Gastroesophageal sphincter (tissue), 4 donors: ENCODE measurements at regions not wholly inside any gene's neighbourhood (a gene's known extent, or its start where the extent isn't known, plus 50 kb on each side); places are given as distances from the start of the nearest gene placed in this dataset.
"Not testable (repeated sequence)": the region's sequence is repeated elsewhere in the genome, so short reads cannot be mapped to it uniquely, and the experiment has no call there.

Source experiments
- ATAC-seq: fragments of 150-250 bp; one replicate; pipeline ENCODE4 v1.9.1; 2016; ENCODE audit warnings: mild to moderate bottlenecking, moderate library complexity
- H3K27ac ChIP-seq, 4 donors: fragments of 200-600 bp; sonication (generic) in 3 of 4; 1 replicate in 3 of 4; 2 replicates in 1 of 4; pipeline ENCODE4 v1.5.1; 2016 to 2019
- H3K27me3 ChIP-seq: fragments of 200-600 bp; sonication (generic); one replicate; pipeline ENCODE4 v1.5.1; 2019
- H3K36me3 ChIP-seq, 2 donors: fragments of 200-600 bp; sonication (generic); one replicate each; pipeline ENCODE4 v1.5.1; 2019; ENCODE audit warnings: control low read depth in 1 of 2
- H3K4me1 ChIP-seq, 3 donors: fragments of 200-600 bp; sonication (generic); 1 replicate in 2 of 3; 2 replicates in 1 of 3; pipeline ENCODE4 v1.5.1; 2016 to 2019; ENCODE audit warnings: control low read depth in 2 of 3
- H3K4me3 ChIP-seq, 2 donors: fragments of 200-600 bp; sonication (generic); one replicate each; pipeline ENCODE4 v1.5.1; 2019; ENCODE audit warnings: mild to moderate bottlenecking in 1 of 2, moderate library complexity in 1 of 2
- H3K9me3 ChIP-seq, 3 donors: fragments of 200-600 bp; sonication (generic); one replicate each; pipeline ENCODE4 v1.5.1; 2017 to 2019; ENCODE audit warnings: control low read depth in 2 of 3
- CTCF ChIP-seq, 4 experiments: fragments of 200-600 bp in 2 of 4; fragments of 450-650 bp in 2 of 4; sonication (generic) in 1 of 4; IDR thresholded peaks; one replicate each; pipeline ENCODE4 v1.5.1; 2017 to 2019; ENCODE audit warnings: antibody characterized with exemption in 4 of 4, mild to moderate bottlenecking in 2 of 4, moderate library complexity in 2 of 4
- EP300 ChIP-seq: sonication (generic); formaldehyde crosslinking; IDR thresholded peaks from one replicate; pipeline ENCODE4 v1.6.1; 2017; ENCODE audit warnings: antibody characterized with exemption, mild to moderate bottlenecking
- POLR2A ChIP-seq, 2 donors: fragments of 450-650 bp; IDR thresholded peaks; one replicate each; pipeline ENCODE4 v1.6.1; 2017; ENCODE audit warnings: antibody characterized with exemption in 2 of 2, mild to moderate bottlenecking in 2 of 2, moderate library complexity in 1 of 2
- POLR2AphosphoS5 ChIP-seq: sonication (generic); formaldehyde crosslinking; IDR thresholded peaks from one replicate; pipeline ENCODE4 v1.6.1; 2017; ENCODE audit warnings: antibody characterized with exemption
- WGBS, 2 donors: methylation state at CpG; one replicate each; pipeline ENCODE4 v1.1.5; 2018; ENCODE audit warnings: low coverage in 1 of 2; 5-methylcytosine and 5-hydroxymethylcytosine counted together

- peaks cover 0 to 9% (median 0%) of the 10 kb centered on the region in 3 donors for H3K9me3 ChIP-seq
- no peak overlapping the region for H3K4me3 ChIP-seq
- H3K27ac ChIP-seq: no peak overlapping the region
- WGBS, 2 donors: 75 to 94% methylated on average over 2 of the region's 2 CpGs
- TF ChIP-seq POLR2AphosphoS5: no peak
- no peak for ATAC-seq
- no peaks in the 10 kb centered on the region for H3K27me3 ChIP-seq
- H3K36me3 ChIP-seq: no peaks in the 10 kb centered on the region
- H3K4me1 ChIP-seq: no peaks in the 10 kb centered on the region
Observed at GRCh38 chr14:40346275-40346674, 914.0 kb upstream of the FBXO33 start.

GRCh38 chr14:40345334-40345733 is 913.1 kb upstream of the FBXO33 start:
- 57 to 79% methylated on average over 1 of the region's 1 CpG for whole genome bisulfite sequencing, 2 donors
- no peak for ATAC-seq
- Histone ChIP-seq H3K27me3 (no peaks in the 10 kb centered on the region), H3K36me3 (no peaks in the 10 kb centered on the region), H3K27ac (no peak overlapping the region), H3K9me3 (peaks cover 0 to 9% (median 0%) of the 10 kb centered on the region in 3 donors), H3K4me3 (no peak overlapping the region), H3K4me1 (no peaks in the 10 kb centered on the region)
- TF ChIP-seq CTCF (IDR thresholded peaks at IDR 0.05) (no peak), EP300 (no peak)

GRCh38 chr14:40340708-40341107 is 908.5 kb upstream of the FBXO33 start:
- Histone ChIP-seq H3K36me3 (no peaks in the 10 kb centered on the region), H3K9me3 (no peaks in the 10 kb centered on the region), H3K4me3 (no peak overlapping the region), H3K27me3 (no peaks in the 10 kb centered on the region), H3K27ac (no peak overlapping the region), H3K4me1 (no peaks in the 10 kb centered on the region)
- no peak for TF ChIP-seq EP300
- no peak for TF ChIP-seq POLR2AphosphoS5
- 73 to 83% methylated on average over 3 of the region's 3 CpGs for WGBS, 2 donors
- ATAC-seq: no peak

GRCh38 chr14:40336846-40337245 is 904.6 kb upstream of the FBXO33 start:
- H3K27ac ChIP-seq: no peak overlapping the region
- no peaks in the 10 kb centered on the region for H3K4me1 ChIP-seq
- no peaks in the 10 kb centered on the region for H3K27me3 ChIP-seq
- ATAC-seq: no peak
- no peak for TF ChIP-seq EP300
- no peak for TF ChIP-seq POLR2A (IDR thresholded peaks at IDR 0.05)
- TF ChIP-seq CTCF (IDR thresholded peaks at IDR 0.05): no peak
- no peak for TF ChIP-seq POLR2AphosphoS5
- peaks cover 0 to 6% (median 0%) of the 10 kb centered on the region in 3 donors for H3K9me3 ChIP-seq
- WGBS, 2 donors: 47 to 59% methylated on average over 2 of the region's 2 CpGs
- no peaks in the 10 kb centered on the region for H3K36me3 ChIP-seq
- H3K4me3 ChIP-seq: no peak overlapping the region

GRCh38 chr14:40326519-40326918 is 894.3 kb upstream of the FBXO33 start:
- not testable (repeated sequence) for H3K27ac ChIP-seq, H3K4me3 ChIP-seq, ATAC-seq, H3K27me3 ChIP-seq, H3K36me3 ChIP-seq, H3K4me1 ChIP-seq, H3K9me3 ChIP-seq
- WGBS, 2 donors: no CpG with 5 or more reads among the region's 9 CpGs

GRCh38 chr14:40318211-40318719 is 886.0 kb upstream of the FBXO33 start:
- no peaks in the 10 kb centered on the region for H3K27me3 ChIP-seq
- WGBS, 2 donors: 29 to 34% methylated on average over 1 to 2 of the region's 2 CpGs
- no peak overlapping the region for H3K4me3 ChIP-seq
- H3K4me1 ChIP-seq: no peaks in the 10 kb centered on the region
- no peaks in the 10 kb centered on the region for H3K36me3 ChIP-seq
- H3K27ac ChIP-seq: no peak overlapping the region
- H3K9me3 ChIP-seq: no peaks in the 10 kb centered on the region
- no peak for TF ChIP-seq EP300
- TF ChIP-seq POLR2A (IDR thresholded peaks at IDR 0.05): no peak
- no peak for TF ChIP-seq POLR2AphosphoS5
- no peak for TF ChIP-seq CTCF (IDR thresholded peaks at IDR 0.05)
- no peak for ATAC-seq

GRCh38 chr14:40317690-40318089 is 885.5 kb upstream of the FBXO33 start:
- Histone ChIP-seq H3K36me3 (no peaks in the 10 kb centered on the region), H3K27me3 (no peaks in the 10 kb centered on the region), H3K4me1 (no peaks in the 10 kb centered on the region), H3K9me3 (no peaks in the 10 kb centered on the region), H3K27ac (no peak overlapping the region), H3K4me3 (no peak overlapping the region)
- no peak for ATAC-seq
- TF ChIP-seq EP300 (no peak), CTCF (IDR thresholded peaks at IDR 0.05) (no peak), POLR2AphosphoS5 (no peak), POLR2A (IDR thresholded peaks at IDR 0.05) (no peak)
- 88 to 100% methylated on average over 1 of the region's 1 CpG for WGBS, 2 donors
